ENCODE measurements at regions not wholly inside any gene's neighbourhood (a gene's known extent, or its start where the extent isn't known, plus 50 kb on each side); places are given as distances from the start of the nearest gene placed in this dataset.
"Not testable (repeated sequence)": the region's sequence is repeated elsewhere in the genome, so short reads cannot be mapped to it uniquely, and the experiment has no call there.

DNA sequence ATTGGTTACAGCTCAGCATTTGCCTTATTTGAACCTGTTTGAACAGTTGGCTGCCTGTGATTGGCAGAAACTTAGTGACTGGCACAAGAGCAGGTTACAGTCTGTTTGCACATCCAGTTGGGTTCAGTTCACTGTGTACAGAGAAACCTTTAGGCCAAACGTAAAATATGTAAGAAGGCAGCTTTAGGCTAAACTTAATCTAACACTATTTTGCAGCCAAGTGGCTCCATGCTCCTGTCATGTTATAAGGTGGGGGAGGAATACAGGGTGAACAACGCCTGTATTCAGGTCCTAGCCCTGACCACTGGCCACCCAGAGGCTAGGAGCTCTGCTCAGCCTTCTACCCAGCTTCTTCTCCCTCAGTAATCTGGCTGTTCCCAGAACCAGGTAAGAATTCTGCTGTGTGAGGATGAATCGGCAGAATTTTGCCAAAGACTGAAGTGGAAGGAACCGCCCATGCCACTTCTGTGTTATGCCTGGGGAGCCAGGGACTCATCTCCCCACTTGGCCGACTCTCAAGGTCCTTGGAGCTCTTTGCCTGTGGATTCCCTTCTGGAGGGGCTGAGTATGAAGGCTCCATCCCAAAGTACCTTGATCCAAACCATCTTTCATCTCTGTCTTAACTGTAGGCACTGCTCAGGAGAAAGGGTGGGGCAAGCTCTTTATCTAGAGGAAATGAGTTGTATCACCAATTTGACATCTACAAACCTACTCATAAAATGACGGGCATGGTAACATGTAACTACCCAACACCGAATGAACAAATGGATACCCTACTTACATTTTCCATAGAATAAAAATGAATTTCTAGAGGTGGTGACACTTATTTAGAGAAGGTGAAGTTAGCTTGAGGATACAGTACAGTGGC lies 164.4 kb upstream of the NAMPT start:
- H3K4me3 Mint-ChIP-seq: no peak overlapping the region
- H3K27me3 Mint-ChIP-seq: peaks cover 27 to 29% of the 10 kb centered on the region in 2 donors
- H3K9me3 Mint-ChIP-seq: no peaks in the 10 kb centered on the region
- H3K27ac Mint-ChIP-seq: no peak overlapping the region
- H3K36me3 Mint-ChIP-seq (ENCODE audit: insufficient read depth): no peaks in the 10 kb centered on the region
- ATAC-seq (replicated peaks) (no peak), DNase-seq (no peak)
- no peaks in the 10 kb centered on the region for H3K4me1 Mint-ChIP-seq (ENCODE audit: low read depth in 2 of 2)

GRCh38 chr7:106448346-106448991 lies 163.7 kb upstream of the NAMPT start:
- ATAC-seq (replicated peaks): no peak

GRCh38 chr7:106447318-106447847 lies 162.6 kb upstream of the NAMPT start:
- H3K9me3 Mint-ChIP-seq: no peaks in the 10 kb centered on the region
- peaks cover 29 to 34% of the 10 kb centered on the region in 2 donors for H3K27me3 Mint-ChIP-seq
- no peaks in the 10 kb centered on the region for H3K4me1 Mint-ChIP-seq (ENCODE audit: low read depth in 2 of 2)
- DNase-seq (no peak), ATAC-seq (replicated peaks) (no peak)
- H3K4me3 Mint-ChIP-seq: no peak overlapping the region
- H3K36me3 Mint-ChIP-seq (ENCODE audit: insufficient read depth): no peaks in the 10 kb centered on the region
- no peak overlapping the region for H3K27ac Mint-ChIP-seq

More at GRCh38 chr7:106448346-106448991, 163.7 kb upstream of the NAMPT start:
- Mint-ChIP-seq H3K9me3 (no peaks in the 10 kb centered on the region), H3K27ac (no peak overlapping the region), H3K4me1 (ENCODE audit: low read depth in 2 of 2) (no peaks in the 10 kb centered on the region), H3K36me3 (ENCODE audit: insufficient read depth) (no peaks in the 10 kb centered on the region), H3K4me3 (no peak overlapping the region), H3K27me3 (peaks cover 27 to 29% of the 10 kb centered on the region in 2 donors)
- no peak for DNase-seq

- not testable (repeated sequence) for H3K4me3 Mint-ChIP-seq; H3K4me1 Mint-ChIP-seq (ENCODE audit: low read depth in 2 of 2); H3K9me3 Mint-ChIP-seq; H3K27ac Mint-ChIP-seq; ATAC-seq (replicated peaks); H3K36me3 Mint-ChIP-seq (ENCODE audit: insufficient read depth); DNase-seq
- peaks cover 31 to 42% of the 10 kb centered on the region in 2 donors for H3K27me3 Mint-ChIP-seq
Measured at GRCh38 chr7:106445366-106445765, 160.6 kb upstream of the NAMPT start.

DNA sequence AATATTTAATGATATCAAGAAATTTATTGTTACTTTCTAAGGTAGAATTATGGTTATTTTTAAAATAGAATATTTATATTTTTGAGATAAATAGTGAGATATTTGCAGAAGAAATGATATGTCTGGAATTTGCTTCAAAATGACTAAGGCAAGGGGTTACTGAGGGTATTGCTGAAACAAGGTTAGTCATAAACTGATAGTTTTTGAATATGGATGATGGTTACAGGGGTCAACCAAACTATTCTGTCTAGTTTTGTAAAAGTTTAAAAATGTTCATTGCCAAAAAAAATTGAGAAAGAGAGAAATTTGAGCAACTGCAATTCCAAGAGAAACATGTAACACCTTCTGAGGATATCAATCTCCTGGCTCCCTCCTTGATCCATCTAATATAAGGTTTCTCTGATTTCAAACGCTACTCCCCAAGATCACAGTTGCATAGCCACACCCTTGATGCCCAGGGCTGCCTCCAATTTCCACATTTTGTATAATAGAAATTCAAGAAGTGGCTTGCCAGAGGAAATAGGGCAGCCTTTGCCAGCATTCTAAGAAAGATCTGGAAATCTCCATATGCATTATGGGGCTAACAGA lies 159.4 kb upstream of the NAMPT start:
- no peak overlapping the region for H3K4me3 Mint-ChIP-seq
- no peak overlapping the region for H3K27ac Mint-ChIP-seq
- H3K36me3 Mint-ChIP-seq (ENCODE audit: insufficient read depth): no peaks in the 10 kb centered on the region
- peaks cover 41 to 53% of the 10 kb centered on the region in 2 donors for H3K27me3 Mint-ChIP-seq
- H3K9me3 Mint-ChIP-seq: no peaks in the 10 kb centered on the region
- DNase-seq (no peak), ATAC-seq (replicated peaks) (no peak)
- no peaks in the 10 kb centered on the region for H3K4me1 Mint-ChIP-seq (ENCODE audit: low read depth in 2 of 2)

DNA sequence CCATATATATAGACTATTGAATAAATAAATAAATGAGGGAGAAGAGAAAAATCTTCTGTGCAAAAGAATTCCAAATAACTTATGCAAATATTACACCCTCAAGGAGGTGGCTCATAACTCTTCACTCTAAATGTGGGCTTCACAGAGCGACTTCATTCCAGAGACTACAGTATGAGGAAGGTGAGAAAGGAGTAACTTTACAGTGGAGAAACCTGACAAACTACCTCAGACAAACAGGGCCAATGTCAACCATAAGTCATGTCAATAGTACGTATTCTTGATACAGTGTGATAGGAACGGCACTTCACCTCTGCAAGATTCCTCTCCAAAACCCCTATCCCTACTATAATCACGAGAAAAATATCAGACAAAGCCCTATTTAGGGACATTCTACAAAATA lies 158.4 kb upstream of the NAMPT start:
- Mint-ChIP-seq H3K27ac (no peak overlapping the region), H3K4me3 (no peak overlapping the region), H3K9me3 (no peaks in the 10 kb centered on the region), H3K4me1 (ENCODE audit: low read depth in 2 of 2) (no peaks in the 10 kb centered on the region), H3K27me3 (peaks cover 46 to 54% of the 10 kb centered on the region in 2 donors), H3K36me3 (ENCODE audit: insufficient read depth) (no peaks in the 10 kb centered on the region)
- ATAC-seq (replicated peaks): no peak
- DNase-seq: no peak

DNA sequence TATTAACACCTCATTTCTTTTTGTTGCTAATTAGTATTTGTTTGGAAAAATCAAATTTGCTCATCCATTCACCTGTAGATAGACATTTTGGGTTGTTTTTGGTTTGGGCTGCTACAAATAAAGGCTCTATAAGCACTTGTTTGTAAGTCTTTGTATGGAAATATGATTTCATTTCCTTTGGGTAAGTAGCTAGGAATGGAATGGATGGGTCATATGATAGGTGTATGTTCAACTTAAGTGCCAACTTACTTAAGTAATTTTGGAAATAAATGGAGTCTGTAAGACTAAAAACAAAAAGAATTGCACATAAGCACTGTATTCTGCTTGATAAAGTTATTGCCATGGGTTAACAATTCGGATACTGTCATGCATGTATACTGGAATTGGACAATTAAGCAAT lies 157.7 kb upstream of the NAMPT start:
- ATAC-seq (replicated peaks) (no peak), DNase-seq (no peak)
- no peaks in the 10 kb centered on the region for H3K9me3 Mint-ChIP-seq
- H3K27ac Mint-ChIP-seq: no peak overlapping the region
- H3K4me3 Mint-ChIP-seq: no peak overlapping the region
- H3K27me3 Mint-ChIP-seq: peaks cover 40 to 47% of the 10 kb centered on the region in 2 donors
- no peaks in the 10 kb centered on the region for H3K4me1 Mint-ChIP-seq (ENCODE audit: low read depth in 2 of 2)
- H3K36me3 Mint-ChIP-seq (ENCODE audit: insufficient read depth): no peaks in the 10 kb centered on the region

- not testable (repeated sequence) for ATAC-seq (replicated peaks); H3K27ac Mint-ChIP-seq; DNase-seq; H3K4me3 Mint-ChIP-seq; H3K36me3 Mint-ChIP-seq (ENCODE audit: insufficient read depth); H3K9me3 Mint-ChIP-seq; H3K4me1 Mint-ChIP-seq (ENCODE audit: low read depth in 2 of 2)
- H3K27me3 Mint-ChIP-seq: peaks cover 40 to 43% of the 10 kb centered on the region in 2 donors
Measured at GRCh38 chr7:106441343-106441742, 156.6 kb upstream of the NAMPT start.

- H3K9me3 Mint-ChIP-seq; DNase-seq; H3K4me1 Mint-ChIP-seq (ENCODE audit: low read depth in 2 of 2); H3K27ac Mint-ChIP-seq; H3K4me3 Mint-ChIP-seq; ATAC-seq (replicated peaks); H3K36me3 Mint-ChIP-seq (ENCODE audit: insufficient read depth): not testable (repeated sequence)
- H3K27me3 Mint-ChIP-seq: peaks cover 34 to 39% of the 10 kb centered on the region in 2 donors
Measured at GRCh38 chr7:106436933-106437332, 152.2 kb upstream of the NAMPT start.

DNA sequence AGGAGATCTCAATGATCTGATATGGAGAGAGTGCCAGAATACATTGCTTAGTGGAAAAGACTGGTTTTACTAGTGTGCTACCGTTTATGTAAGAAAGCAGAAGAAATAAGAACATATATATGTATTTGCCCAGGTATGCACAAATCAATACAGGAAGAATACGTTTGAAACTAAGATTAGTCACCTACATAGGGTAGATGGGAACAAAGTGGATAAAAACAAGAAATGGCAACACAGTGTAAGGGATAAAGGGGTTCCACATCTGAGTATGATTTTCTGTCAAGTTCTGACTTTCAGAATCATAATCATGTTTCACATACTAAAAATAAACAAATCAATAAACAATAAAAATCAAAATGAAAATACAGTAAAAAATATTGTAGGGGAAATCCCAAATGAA lies 148.6 kb upstream of the NAMPT start:
- H3K4me3 Mint-ChIP-seq: no peak overlapping the region
- ATAC-seq (replicated peaks): no peak
- no peaks in the 10 kb centered on the region for H3K36me3 Mint-ChIP-seq (ENCODE audit: insufficient read depth)
- H3K4me1 Mint-ChIP-seq (ENCODE audit: low read depth in 2 of 2): no peaks in the 10 kb centered on the region
- H3K27me3 Mint-ChIP-seq: peaks cover 9 to 10% of the 10 kb centered on the region in 2 donors
- no peak overlapping the region for H3K27ac Mint-ChIP-seq
- H3K9me3 Mint-ChIP-seq: no peaks in the 10 kb centered on the region
- DNase-seq: no peak

GRCh38 chr7:106430535-106431455 lies 146.0 kb upstream of the NAMPT start:
- Mint-ChIP-seq H3K4me1 (ENCODE audit: low read depth in 2 of 2) (no peaks in the 10 kb centered on the region), H3K27ac (no peak overlapping the region), H3K4me3 (no peak overlapping the region)

DNA sequence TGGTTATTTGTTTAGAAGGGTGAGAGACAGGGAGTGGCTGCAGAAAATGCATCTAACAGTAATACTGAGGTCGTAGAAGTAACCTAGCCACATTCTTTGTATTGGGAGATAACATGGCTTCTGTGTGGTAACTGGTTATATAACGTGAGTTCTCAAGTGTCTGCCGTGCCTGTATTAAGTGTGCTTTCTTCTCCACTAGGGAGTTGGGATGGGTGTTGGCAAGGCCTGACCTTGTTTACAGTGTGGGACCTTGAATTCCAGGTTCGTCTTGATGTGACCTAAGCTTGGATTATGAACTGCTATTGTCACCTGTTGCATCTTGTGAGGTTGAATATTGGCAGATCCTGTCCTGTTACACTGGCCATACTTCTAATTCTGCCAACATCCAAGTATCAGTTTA lies 145.3 kb upstream of the NAMPT start:
- H3K4me3 Mint-ChIP-seq: no peak overlapping the region

More at GRCh38 chr7:106430535-106431455, 146.0 kb upstream of the NAMPT start:
- H3K9me3 Mint-ChIP-seq: no peaks in the 10 kb centered on the region
- ATAC-seq (replicated peaks) (no peak), DNase-seq (no peak)
- H3K27me3 Mint-ChIP-seq: peaks cover 16 to 21% of the 10 kb centered on the region in 2 donors
- H3K36me3 Mint-ChIP-seq (ENCODE audit: insufficient read depth): no peaks in the 10 kb centered on the region

GRCh38 chr7:106426803-106427202 lies 142.0 kb upstream of the NAMPT start:
- no peaks in the 10 kb centered on the region for H3K36me3 Mint-ChIP-seq (ENCODE audit: insufficient read depth)
- ATAC-seq (replicated peaks) (no peak), DNase-seq (no peak)
- peaks cover 0 to 8% of the 10 kb centered on the region in 2 donors for H3K4me1 Mint-ChIP-seq (ENCODE audit: low read depth in 2 of 2)
- H3K9me3 Mint-ChIP-seq: no peaks in the 10 kb centered on the region
- no peak overlapping the region for H3K4me3 Mint-ChIP-seq
- no peak overlapping the region for H3K27ac Mint-ChIP-seq
- peaks cover 14 to 29% of the 10 kb centered on the region in 2 donors for H3K27me3 Mint-ChIP-seq

More for the DNA sequence above, 145.3 kb upstream of the NAMPT start:
- no peak for ATAC-seq (replicated peaks)
- H3K27me3 Mint-ChIP-seq: peaks cover 16 to 21% of the 10 kb centered on the region in 2 donors
- no peak for DNase-seq
- no peak overlapping the region for H3K27ac Mint-ChIP-seq
- no peaks in the 10 kb centered on the region for H3K9me3 Mint-ChIP-seq
- no peaks in the 10 kb centered on the region for H3K4me1 Mint-ChIP-seq (ENCODE audit: low read depth in 2 of 2)
- H3K36me3 Mint-ChIP-seq (ENCODE audit: insufficient read depth): no peaks in the 10 kb centered on the region

All from effector memory CD8-positive, alpha-beta T cell (primary cell).